Heart right ventricle (tissue), 16 donors: ENCODE measurements at regions not wholly inside any gene's neighbourhood (a gene's known extent, or its start where the extent isn't known, plus 50 kb on each side); places are given as distances from the start of the nearest gene placed in this dataset.
A peak's percentile ranks its signal among the peaks of the same experiment; 100 is the strongest.
"Not testable (repeated sequence)": the region's sequence is repeated elsewhere in the genome, so short reads cannot be mapped to it uniquely, and the experiment has no call there.

Source experiments
- ATAC-seq, 8 donors: fragments of 200-7000 bp; cut with Tn5 transposase; one replicate each; pipeline ENCODE4 v1.9.1; 2020; ENCODE audit warnings: mild to moderate bottlenecking in 8 of 8, moderate library complexity in 8 of 8, moderate number of reproducible peaks in 1 of 8
- DNase-seq, 2 donors: peaks; one replicate each; pipeline ENCODE4 v3.0.0-alpha.2; 2020
- H3K27ac ChIP-seq, 10 donors: fragments of 200-600 bp; sonication (generic) in 2 of 10; one replicate each; pipeline versions ENCODE4 v1.5.0 to v1.8.0; 2020 to 2022; ENCODE audit warnings: mild to moderate bottlenecking in 3 of 10
- H3K27me3 ChIP-seq, 7 donors: fragments of 200-600 bp; one replicate each; pipeline ENCODE4 v1.8.0; 2021 to 2022; ENCODE audit warnings: mild to moderate bottlenecking in 2 of 7
- H3K36me3 ChIP-seq, 9 donors: fragments of 200-600 bp; sonication (generic) in 1 of 9; one replicate each; pipeline versions ENCODE4 v1.5.0 to v1.8.0; 2020 to 2022; ENCODE audit warnings: mild to moderate bottlenecking in 2 of 9
- H3K4me1 ChIP-seq, 9 donors: fragments of 200-600 bp; sonication (generic) in 1 of 9; one replicate each; pipeline versions ENCODE4 v1.5.0 to v1.8.0; 2020 to 2022; ENCODE audit warnings: mild to moderate bottlenecking in 4 of 9
- H3K4me3 ChIP-seq, 10 donors: fragments of 200-600 bp; sonication (generic) in 2 of 10; one replicate each; pipeline versions ENCODE4 v1.5.0 to v1.8.0; 2020 to 2022; ENCODE audit warnings: mild to moderate bottlenecking in 7 of 10, moderate library complexity in 2 of 10
- H3K9me3 ChIP-seq, 11 donors: fragments of 200-600 bp in 10 of 11; sonication (generic) in 2 of 11; one replicate each; pipeline versions ENCODE4 v1.5.0 to v1.8.0; 2013 to 2022; ENCODE audit warnings: mild to moderate bottlenecking in 2 of 11, control low read depth in 1 of 11, moderate library complexity in 1 of 11
- whole genome bisulfite sequencing, 2 donors: extraction: QIAGEN DNeasy Blood & Tissue Kit; methylation state at CpG; one replicate each; pipeline ENCODE4 v1.1.7; 2013; ENCODE audit warnings: inconsistent platforms in 1 of 2; 5-methylcytosine and 5-hydroxymethylcytosine counted together
- intact Hi-C, 10 donors: fragments of 100-400 bp; cut with DNase I; formaldehyde crosslinking; loops; one replicate each; pipeline versions ENCODE4 v1.11.1 to v1.14.2; 2022
- donor health status: Arrhythmogenic right ventricular cardiomyopathy.
- donor health status: ischemic (EF 13 %, LVEDD 7.1; RV severe dilation, severe dysfunction).
- donor health status: healthy with polysubstance abuse.
- donor health status: DM: no; HTN: yes; CAD: no.
- donor health status: DM: no; HTN: no; CAD: no.
- donor health status: ischemic (EF 25% LVEDD 6.9; RV normal size, moderate dysfunction).
- donor health status: ischemic (EF 25% LVEDD 5.7; RV mildly dilated, moderate dysfunction).
- donor health status: healthy.
- donor health status: DM: yes; HTN: yes; CAD: no.
- donor health status: Ischemic cardiomyopathy.
- donor health status: ischemic (EF 35%, LVEDD 5.7; RV mildly dilated, moderate dysfunction).
- donor health status: nonischemic (EF 11% LVEDD 7.7; RV severe dilation, severe dysfunction).
- donor health status: DM: yes; HTN: yes; CAD: no.
- donor health status: PGD.
- donor health status: ischemic (EF 29% LVEDD 5.4; RV normal size, mild dysfunction).
- donor health status: nonischemic (EF 23%, LVEDD 6.1; RV moderate dilation, normal function).

- intact Hi-C loops, H3K27me3 ChIP-seq, H3K4me3 ChIP-seq, ATAC-seq, H3K4me1 ChIP-seq, DNase-seq, H3K27ac ChIP-seq, H3K9me3 ChIP-seq: not testable (repeated sequence)
- 71 to 73% methylated on average over 2 of the region's 2 CpGs for WGBS, 2 donors
- H3K36me3 ChIP-seq, result peaks cover 0 to 42% (median 0%) of the 10 kb centered on the region in 9 donors
These were observed 50.8 kb downstream of the PPIAL4G start for GRCh38 chr1:148432318-148432717.

GRCh38 chr1:148429856-148430255 is 53.2 kb downstream of the PPIAL4G start:
- H3K4me1 ChIP-seq, DNase-seq, ATAC-seq, H3K9me3 ChIP-seq, intact Hi-C loops, H3K27me3 ChIP-seq, H3K27ac ChIP-seq, H3K4me3 ChIP-seq: not testable (repeated sequence)
- peaks cover 0 to 40% (median 0%) of the 10 kb centered on the region in 9 donors for H3K36me3 ChIP-seq

- 91 to 94% methylated on average over 2 of the region's 2 CpGs for WGBS, 2 donors
- H3K27me3 ChIP-seq, H3K27ac ChIP-seq, H3K4me3 ChIP-seq, intact Hi-C loops, H3K9me3 ChIP-seq, DNase-seq, ATAC-seq: not testable (repeated sequence)
- Histone ChIP-seq H3K4me1 (peaks cover 0 to 22% (median 0%) of the 10 kb centered on the region in 9 donors), H3K36me3 (peaks cover 0 to 15% (median 0%) of the 10 kb centered on the region in 9 donors)
These were observed 56.0 kb downstream of the PPIAL4G start for GRCh38 chr1:148426940-148427611.

DNA sequence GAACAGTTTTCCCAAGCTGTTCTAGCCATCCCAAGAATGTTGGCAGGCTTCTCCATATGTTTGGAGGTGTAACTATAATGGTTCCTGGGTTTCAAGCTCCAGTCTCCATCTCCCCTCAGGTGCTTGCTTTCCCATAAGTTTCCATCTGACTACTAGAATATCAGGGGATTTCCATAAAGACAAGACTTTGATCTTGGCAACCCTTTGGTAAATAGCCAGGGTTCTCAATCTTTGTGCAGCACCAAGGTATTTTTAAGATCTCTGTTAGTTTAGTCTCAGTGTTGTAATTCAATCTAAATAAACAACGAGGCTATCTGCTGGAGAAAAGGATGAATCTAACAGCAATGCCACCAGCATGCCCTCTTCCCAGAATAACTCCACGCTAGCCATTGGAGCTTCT is 56.7 kb downstream of the PPIAL4G start:
- H3K9me3 ChIP-seq, intact Hi-C loops, ATAC-seq, H3K27me3 ChIP-seq, DNase-seq, H3K4me3 ChIP-seq, H3K27ac ChIP-seq: not testable (repeated sequence)
- Histone ChIP-seq H3K36me3 (peaks cover 0 to 12% (median 0%) of the 10 kb centered on the region in 9 donors), H3K4me1 (peaks cover 0 to 22% (median 0%) of the 10 kb centered on the region in 9 donors)
- WGBS, 2 donors, result 88 to 97% methylated on average over 2 of the region's 2 CpGs

GRCh38 chr1:148424143-148425003 is 58.7 kb downstream of the PPIAL4G start:
- DNase-seq, intact Hi-C loops, H3K9me3 ChIP-seq, H3K27me3 ChIP-seq, H3K4me3 ChIP-seq: not testable (repeated sequence)
- H3K27ac ChIP-seq, result peak overlapping the region in 1 of 10 donors; percentile 44
- peaks cover 0 to 22% (median 0%) of the 10 kb centered on the region in 9 donors for H3K4me1 ChIP-seq
- H3K36me3 ChIP-seq, result peaks cover 0 to 12% (median 0%) of the 10 kb centered on the region in 9 donors
- WGBS, 2 donors, result 94 to 96% methylated on average over 1 of the region's 1 CpG
- ATAC-seq, result peak in 4 of 8 donors; percentile 24 to 83 (median 66)

DNA sequence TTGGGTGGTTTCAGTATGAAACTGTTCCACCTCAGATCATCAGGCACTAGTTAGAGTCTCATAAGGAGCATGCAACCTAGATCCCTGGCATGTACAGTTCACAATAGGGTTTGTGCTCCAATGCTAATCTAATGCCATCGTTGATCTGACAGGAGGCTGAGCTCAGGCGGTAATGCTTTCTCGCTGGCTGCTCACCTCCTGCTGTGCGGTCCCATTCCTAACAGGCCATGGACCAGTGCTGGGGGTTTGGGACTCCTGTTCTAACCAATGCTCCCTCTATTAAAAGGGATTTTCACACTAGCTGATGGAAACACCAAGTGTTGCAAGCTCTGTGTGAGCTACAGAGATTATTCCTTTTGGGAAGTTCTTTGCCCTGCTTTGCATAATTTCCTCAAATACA is 60.2 kb downstream of the PPIAL4G start:
- ATAC-seq, H3K36me3 ChIP-seq, intact Hi-C loops, H3K9me3 ChIP-seq, H3K27ac ChIP-seq, H3K4me3 ChIP-seq, H3K27me3 ChIP-seq, DNase-seq: not testable (repeated sequence)
- WGBS, 2 donors, result 80 to 90% methylated on average over 4 of the region's 4 CpGs
- peaks cover 0 to 22% (median 0%) of the 10 kb centered on the region in 9 donors for H3K4me1 ChIP-seq

GRCh38 chr1:148417241-148417640 is 65.9 kb downstream of the PPIAL4G start:
- 83 to 91% methylated on average over 3 of the region's 3 CpGs for WGBS, 2 donors
- H3K27ac ChIP-seq, H3K27me3 ChIP-seq, H3K36me3 ChIP-seq, H3K9me3 ChIP-seq, H3K4me1 ChIP-seq, H3K4me3 ChIP-seq, ATAC-seq, intact Hi-C loops, DNase-seq: not testable (repeated sequence)

DNA sequence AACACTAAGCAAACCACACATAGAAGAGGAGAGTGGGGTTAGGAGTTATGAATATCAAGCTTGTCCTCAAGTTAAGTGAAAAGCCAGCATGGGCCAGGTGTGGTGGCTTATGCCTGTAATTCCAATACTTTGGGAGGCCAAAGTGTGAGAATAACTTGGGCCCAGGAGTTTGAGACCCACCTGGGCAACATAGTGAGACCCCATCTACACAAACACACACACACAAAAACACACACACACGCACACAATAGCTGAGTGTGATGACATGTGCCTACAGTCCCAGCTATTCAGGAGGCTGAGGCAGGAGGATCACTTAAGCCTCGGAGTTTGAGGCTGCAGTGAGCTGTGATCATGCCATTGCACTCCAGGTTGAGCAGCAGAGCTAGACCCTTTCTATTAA is 69.7 kb downstream of the PPIAL4G start:
- H3K4me3 ChIP-seq, DNase-seq, H3K9me3 ChIP-seq, intact Hi-C loops, H3K27me3 ChIP-seq, H3K27ac ChIP-seq, H3K4me1 ChIP-seq, H3K36me3 ChIP-seq, ATAC-seq: not testable (repeated sequence)
- 91% methylated on average over 2 of the region's 2 CpGs for WGBS, 2 donors

DNA sequence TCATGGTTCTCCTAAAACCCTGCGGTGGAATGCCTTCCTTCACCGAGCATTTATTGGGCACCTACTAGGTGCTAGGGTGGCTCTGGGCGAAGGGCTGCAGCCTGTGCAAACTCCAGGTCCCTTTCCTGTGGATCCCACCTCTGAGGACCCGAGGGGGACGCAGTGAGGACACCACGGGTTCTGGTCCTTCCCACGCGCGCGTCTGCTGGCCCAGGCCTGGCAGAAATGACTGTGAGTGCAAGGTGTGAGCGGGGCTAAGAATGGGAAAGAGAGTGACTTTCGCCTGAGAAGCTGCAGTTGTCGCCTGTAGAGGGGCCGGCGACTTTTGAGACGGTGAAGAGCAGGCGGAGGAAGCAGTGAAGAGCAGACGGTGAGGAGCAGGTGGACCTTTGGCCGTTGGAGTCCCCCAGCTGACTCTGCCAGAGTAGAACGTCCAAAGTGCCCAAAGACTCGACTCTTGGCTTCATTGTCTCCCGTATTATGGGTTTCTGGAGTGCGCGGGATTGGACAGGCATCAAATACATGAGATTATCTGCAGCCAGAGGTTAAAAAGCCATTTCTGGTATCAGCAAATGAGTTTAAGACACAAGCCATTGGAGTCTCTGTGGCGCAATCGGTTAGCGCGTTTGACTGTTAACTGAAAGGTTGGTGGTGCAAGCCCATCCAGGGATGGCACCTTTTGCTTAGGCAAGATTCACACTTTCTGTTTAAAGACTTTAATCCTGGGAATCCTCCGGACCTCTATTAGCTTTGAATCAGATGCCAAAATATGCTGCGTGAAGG is 78.1 kb downstream of the PPIAL4G start:
- H3K36me3 ChIP-seq, intact Hi-C loops, H3K27ac ChIP-seq, H3K9me3 ChIP-seq, ATAC-seq, DNase-seq, H3K27me3 ChIP-seq, H3K4me3 ChIP-seq: not testable (repeated sequence)
- 93% methylated on average over 27 to 28 of the region's 30 CpGs for WGBS, 2 donors
- H3K4me1 ChIP-seq, result peaks cover 0 to 16% (median 0%) of the 10 kb centered on the region in 9 donors

- H3K36me3 ChIP-seq, H3K9me3 ChIP-seq, H3K4me3 ChIP-seq, intact Hi-C loops, DNase-seq, H3K27me3 ChIP-seq, H3K27ac ChIP-seq, ATAC-seq: not testable (repeated sequence)
- WGBS, 2 donors, result 92 to 100% methylated on average over 2 of the region's 2 CpGs
- peaks cover 0 to 16% (median 0%) of the 10 kb centered on the region in 9 donors for H3K4me1 ChIP-seq
These were observed 79.2 kb downstream of the PPIAL4G start for GRCh38 chr1:148403925-148404324.
